ENCODE measurements at regions not wholly inside any gene's neighbourhood (a gene's known extent, or its start where the extent isn't known, plus 50 kb on each side); places are given as distances from the start of the nearest gene placed in this dataset.

GRCh38 chr3:176794406-176794805 is 402.9 kb downstream of the TBL1XR1 start:
- no peak for DNase-seq (ENCODE audit: low spot score)

- no peak for DNase-seq (ENCODE audit: low spot score)
Measured at GRCh38 chr3:176789947-176790346, 407.3 kb downstream of the TBL1XR1 start.

- no peak for DNase-seq (ENCODE audit: low spot score)
Measured at GRCh38 chr3:176789281-176789705, 408.0 kb downstream of the TBL1XR1 start.

- no peak for DNase-seq (ENCODE audit: low spot score)
Measured at GRCh38 chr3:176787506-176787905, 409.8 kb downstream of the TBL1XR1 start.

- DNase-seq (ENCODE audit: low spot score): no peak
Measured at GRCh38 chr3:176785171-176785570, 412.1 kb downstream of the TBL1XR1 start.

- no peak for DNase-seq (ENCODE audit: low spot score)
Measured at GRCh38 chr3:176780766-176781165, 416.5 kb downstream of the TBL1XR1 start.

- no peak for DNase-seq (ENCODE audit: low spot score)
Measured at GRCh38 chr3:176776622-176777175, 420.6 kb downstream of the TBL1XR1 start.

GRCh38 chr3:176769547-176770190 is 427.6 kb downstream of the TBL1XR1 start:
- DNase-seq (ENCODE audit: low spot score): no peak

- no peak for DNase-seq (ENCODE audit: low spot score)
Measured at GRCh38 chr3:176767385-176767784, 429.9 kb downstream of the TBL1XR1 start.

GRCh38 chr3:176766862-176767261 is 430.4 kb downstream of the TBL1XR1 start:
- DNase-seq (ENCODE audit: low spot score): no peak

GRCh38 chr3:176765382-176765900 is 431.8 kb downstream of the TBL1XR1 start:
- DNase-seq (ENCODE audit: low spot score): no peak

GRCh38 chr3:176759815-176760506 is 437.3 kb downstream of the TBL1XR1 start:
- DNase-seq (ENCODE audit: low spot score): no peak

- DNase-seq (ENCODE audit: low spot score): no peak
Measured at GRCh38 chr3:176757429-176757828, 439.9 kb downstream of the TBL1XR1 start.

GRCh38 chr3:176755977-176756376 is 441.3 kb downstream of the TBL1XR1 start:
- DNase-seq (ENCODE audit: low spot score): no peak

- DNase-seq (ENCODE audit: low spot score): no peak
Measured at GRCh38 chr3:176755552-176755951, 441.7 kb downstream of the TBL1XR1 start.

GRCh38 chr3:176741664-176742047 is 455.6 kb downstream of the TBL1XR1 start:
- no peak for DNase-seq (ENCODE audit: low spot score)

- no peak for DNase-seq (ENCODE audit: low spot score)
Measured at GRCh38 chr3:176740906-176741663, 456.2 kb downstream of the TBL1XR1 start.

- no peak for DNase-seq (ENCODE audit: low spot score)
Measured at GRCh38 chr3:176739159-176739558, 458.1 kb downstream of the TBL1XR1 start.

GRCh38 chr3:176737480-176738110 is 459.7 kb downstream of the TBL1XR1 start:
- no peak for DNase-seq (ENCODE audit: low spot score)

- no peak for DNase-seq (ENCODE audit: low spot score)
Measured at GRCh38 chr3:176734146-176734545, 463.1 kb downstream of the TBL1XR1 start.

- no peak for DNase-seq (ENCODE audit: low spot score)
Measured at GRCh38 chr3:176724394-176724759, 472.9 kb downstream of the TBL1XR1 start.

- no peak for DNase-seq (ENCODE audit: low spot score)
Measured at GRCh38 chr3:176723758-176724393, 473.4 kb downstream of the TBL1XR1 start.

All from germinal center (tissue), 1 donor.